ENCODE measurements at regions not wholly inside any gene's neighbourhood (a gene's known extent, or its start where the extent isn't known, plus 50 kb on each side); places are given as distances from the start of the nearest gene placed in this dataset.

DNA sequence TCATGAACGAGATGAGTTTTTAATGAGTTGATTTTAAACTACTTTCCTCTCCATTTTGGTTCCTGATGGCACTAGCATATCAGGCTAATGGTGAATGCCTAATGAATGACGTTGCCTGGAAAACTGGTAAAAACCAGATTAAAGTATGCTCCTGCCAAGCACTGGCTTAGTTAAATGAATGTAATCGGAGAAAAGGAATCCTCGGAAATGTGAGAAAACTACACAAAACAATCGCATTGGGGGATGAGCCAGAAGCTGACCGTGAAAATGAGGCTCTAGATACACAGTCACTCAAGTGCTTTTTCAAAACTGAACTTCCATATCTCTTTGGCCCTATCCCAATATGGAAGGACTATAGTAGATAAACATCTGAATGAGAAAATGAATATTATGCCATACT lies 153.8 kb upstream of the COL1A2 start:
- no peak for DNase-seq

DNA sequence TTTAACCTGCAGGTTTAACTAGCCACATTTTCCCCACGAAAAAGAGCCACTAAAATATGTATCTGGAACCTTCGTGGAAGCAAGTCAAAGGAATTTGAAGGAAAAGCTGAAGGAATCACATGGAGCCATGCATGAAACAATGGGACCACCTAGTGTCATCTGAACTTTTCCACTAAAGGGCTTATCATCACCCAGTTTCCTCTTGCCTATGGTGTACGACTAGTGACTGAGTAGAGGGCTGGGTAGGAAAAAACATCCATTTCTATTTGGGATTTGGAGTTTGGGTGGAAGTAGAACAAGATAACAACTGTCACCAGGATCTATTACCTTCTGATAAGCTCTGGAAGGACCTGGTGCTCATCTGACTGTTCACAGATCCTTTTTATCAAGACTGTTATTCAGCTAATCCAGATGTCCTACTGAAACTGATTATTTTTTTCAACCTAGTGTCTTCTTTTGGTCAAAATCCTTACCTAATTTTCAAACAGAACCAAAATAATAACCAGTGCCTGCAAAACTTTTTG lies 153.2 kb upstream of the COL1A2 start:
- no peak for DNase-seq

DNA sequence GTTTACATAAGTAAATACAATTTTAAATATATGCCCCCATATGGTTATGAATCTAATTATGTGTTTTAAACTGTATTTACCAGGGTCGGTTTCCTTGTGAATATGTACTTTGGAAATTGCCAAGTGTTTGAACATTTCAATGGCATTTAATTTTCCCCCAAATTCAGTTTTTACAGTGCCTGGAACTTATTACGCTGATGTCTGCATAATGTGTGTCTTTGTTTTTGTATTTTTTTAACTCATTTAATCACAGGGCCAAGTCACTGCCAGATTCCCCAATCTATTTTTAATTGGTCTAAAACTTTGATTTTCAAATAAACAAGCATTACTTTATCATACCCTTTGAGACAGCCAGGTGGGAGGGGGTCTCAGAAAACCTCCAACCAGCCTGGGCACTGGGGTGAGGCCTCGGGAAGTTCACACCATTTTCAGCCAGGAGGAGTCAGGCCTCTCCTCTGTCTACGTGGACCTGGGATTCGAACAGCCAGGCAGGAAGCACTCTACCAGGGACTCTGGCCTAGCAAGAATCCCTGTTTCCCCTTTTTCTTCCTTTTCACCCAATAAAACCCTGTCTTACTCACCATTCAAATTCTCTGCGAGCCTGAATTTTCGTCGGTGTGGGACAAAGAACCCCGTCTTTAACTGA lies 151.5 kb upstream of the COL1A2 start:
- no peak for DNase-seq

DNA sequence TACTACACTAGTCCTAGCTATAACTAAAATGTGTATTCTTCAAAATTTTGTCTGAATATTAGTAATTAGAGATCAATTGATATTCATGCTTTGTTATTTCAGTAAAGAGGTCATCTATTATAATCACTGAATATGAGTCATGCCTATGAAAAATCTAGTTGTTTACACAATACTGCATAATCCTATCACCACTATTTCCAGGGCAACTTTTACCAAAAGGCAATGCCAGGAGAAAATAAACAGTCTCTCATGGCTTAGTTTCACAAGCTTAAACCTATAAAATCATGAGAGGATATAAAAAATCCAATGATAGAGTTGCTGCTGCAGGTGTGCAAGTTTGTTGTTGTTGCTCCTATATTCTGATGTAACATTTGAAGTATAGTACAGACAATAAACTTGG lies 149.9 kb upstream of the COL1A2 start:
- DNase-seq, result no peak

DNA sequence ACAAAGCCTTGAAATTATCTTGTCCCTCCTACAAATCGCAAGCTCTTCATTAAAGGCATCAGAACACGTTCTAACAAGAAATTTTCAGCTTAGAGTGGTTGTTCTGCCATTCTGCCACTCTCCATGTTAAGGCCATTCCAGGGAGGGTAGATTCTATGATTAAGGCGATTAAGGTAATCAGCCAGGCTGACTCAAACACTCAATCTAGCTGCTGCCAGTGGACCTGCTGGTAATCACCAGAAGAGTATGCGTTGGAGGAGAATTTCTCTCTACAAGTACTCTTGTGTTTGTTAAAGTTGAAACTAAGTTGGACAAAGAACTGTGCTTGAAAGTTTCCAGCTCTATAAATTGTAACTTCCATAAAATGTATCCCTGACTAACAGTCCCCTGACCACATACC lies 149.2 kb upstream of the COL1A2 start:
- DNase-seq, result no peak

DNA sequence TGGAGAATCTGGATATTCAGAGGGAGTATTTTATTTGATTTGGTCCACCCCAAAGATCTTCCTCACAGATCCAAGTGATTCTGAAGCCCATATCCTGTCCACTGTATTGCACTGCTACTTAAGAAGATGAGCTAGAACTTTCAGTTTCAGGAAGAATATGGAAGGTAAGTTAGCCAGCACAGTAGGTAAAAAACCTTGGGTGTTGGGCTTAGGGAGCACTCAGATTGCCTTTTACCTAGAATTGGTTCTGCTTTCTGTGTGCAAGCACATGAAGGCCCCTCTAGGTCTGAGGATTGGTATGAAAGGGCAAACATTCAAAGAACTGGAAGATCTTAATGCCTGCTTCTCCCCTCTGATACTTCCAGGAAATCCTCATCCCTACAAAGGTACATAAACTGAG lies 146.7 kb upstream of the COL1A2 start:
- no peak for DNase-seq

DNA sequence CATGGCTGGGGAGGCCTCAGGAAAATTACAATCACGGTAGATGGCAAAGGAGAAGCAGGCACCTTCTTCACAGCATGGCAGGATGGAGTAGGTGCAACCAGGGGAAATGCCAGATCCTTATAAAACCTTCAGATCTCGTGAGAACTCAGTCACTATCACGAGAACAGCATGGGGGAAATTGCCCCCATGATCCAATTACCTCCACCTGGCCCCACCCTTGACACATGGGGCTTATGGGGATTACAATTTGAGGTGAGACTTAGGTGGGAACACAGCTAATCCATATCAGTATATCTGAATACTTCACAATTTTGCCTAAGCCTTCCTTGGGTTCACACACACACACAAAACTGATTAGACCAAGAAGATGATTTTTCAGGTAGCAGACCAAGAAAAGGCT lies 145.1 kb upstream of the COL1A2 start:
- DNase-seq, result no peak

DNA sequence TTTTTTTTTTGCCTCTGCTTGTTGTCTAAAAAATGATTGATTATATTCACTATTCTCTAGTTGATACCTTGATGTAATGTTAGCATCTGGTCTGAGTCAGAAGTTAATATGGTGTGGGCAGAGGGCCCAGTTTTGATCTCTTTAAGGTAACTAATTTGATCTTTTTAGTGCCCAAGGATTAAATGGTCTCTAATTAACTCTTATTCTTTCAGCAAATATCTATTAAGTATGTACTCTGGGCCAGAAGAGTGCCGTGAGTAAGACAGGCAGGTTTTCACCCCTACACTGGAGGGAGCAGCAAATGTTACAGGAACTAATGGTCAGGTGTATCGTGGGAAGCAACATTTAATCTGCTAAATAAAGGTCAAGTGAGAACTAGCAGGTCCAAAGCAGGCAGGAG lies 144.6 kb upstream of the COL1A2 start:
- no peak for DNase-seq

DNA sequence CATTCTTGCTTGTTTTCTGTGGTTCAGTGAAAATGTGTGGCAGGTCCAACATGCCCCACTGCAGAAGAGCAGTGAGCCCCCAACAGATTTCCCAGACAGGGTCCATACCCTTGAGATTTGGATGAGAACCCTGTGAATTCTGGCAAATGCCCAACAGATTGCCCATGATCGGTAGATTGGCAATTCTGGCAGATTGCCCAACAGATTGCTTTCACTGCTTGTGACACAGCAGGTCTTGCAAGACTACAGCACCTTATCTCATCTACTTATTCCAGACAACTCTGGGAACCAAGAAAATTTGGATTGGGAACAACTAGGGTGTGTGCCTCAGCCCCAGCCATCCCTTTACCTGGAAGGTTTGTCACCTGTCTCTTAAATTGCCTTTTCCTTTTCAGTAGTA lies 143.7 kb upstream of the COL1A2 start:
- DNase-seq, result no peak

DNA sequence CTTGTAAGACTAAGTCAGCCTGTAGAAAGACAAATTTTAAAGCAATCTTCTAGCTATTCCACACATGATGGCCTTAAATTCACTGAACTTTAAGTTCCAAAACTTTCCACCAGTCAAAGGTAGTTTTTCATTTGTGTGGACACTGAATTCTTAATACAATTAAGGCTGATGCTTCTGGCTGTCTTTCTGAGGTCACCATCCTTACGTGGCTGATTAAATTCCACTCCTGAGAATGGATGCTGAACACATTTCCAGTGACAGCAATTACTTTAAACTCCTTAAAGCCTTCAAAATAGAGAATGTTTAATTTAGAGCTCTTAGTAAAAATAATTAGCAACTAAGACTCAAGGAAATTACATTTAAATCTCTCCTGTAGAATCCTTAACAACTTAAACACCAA lies 142.6 kb upstream of the COL1A2 start:
- DNase-seq, result no peak

DNA sequence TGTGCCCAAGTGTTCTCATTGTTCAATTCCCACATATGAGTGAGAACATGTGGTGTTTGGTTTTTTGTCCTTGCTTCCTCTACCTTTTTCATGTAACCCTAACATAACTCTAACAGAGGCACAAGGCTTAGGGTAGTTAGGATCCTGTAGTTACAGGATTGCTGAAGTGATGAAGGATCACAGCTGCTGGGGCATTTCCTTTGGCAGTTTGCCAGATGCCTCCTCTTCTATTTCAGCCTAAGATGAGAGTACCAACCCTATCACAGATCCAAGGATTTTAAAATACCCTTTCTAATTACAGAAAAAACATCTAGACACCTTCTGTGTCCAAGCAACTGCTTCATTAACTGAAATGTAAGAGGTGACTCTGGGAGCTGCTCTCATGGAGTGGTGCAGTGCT lies 141.7 kb upstream of the COL1A2 start:
- DNase-seq, result no peak

DNA sequence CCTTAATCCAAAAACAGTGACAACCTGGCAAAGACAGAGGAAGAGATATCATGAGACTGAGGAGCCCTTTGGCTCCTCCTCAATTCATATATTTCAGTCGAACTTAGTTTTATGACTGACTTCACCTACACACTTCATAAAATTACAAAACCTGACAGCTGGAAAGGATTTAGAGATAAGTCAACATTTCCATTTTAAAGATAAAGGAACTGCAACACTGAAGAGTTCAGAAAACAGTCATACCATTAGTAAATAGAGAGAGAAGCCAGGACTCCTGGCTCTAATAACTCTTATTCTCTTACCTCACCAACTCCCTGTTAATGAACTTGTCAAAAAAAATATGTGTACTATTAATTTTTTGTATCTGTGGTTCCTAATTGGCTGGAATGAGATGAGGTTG lies 141.0 kb upstream of the COL1A2 start:
- no peak for DNase-seq

DNA sequence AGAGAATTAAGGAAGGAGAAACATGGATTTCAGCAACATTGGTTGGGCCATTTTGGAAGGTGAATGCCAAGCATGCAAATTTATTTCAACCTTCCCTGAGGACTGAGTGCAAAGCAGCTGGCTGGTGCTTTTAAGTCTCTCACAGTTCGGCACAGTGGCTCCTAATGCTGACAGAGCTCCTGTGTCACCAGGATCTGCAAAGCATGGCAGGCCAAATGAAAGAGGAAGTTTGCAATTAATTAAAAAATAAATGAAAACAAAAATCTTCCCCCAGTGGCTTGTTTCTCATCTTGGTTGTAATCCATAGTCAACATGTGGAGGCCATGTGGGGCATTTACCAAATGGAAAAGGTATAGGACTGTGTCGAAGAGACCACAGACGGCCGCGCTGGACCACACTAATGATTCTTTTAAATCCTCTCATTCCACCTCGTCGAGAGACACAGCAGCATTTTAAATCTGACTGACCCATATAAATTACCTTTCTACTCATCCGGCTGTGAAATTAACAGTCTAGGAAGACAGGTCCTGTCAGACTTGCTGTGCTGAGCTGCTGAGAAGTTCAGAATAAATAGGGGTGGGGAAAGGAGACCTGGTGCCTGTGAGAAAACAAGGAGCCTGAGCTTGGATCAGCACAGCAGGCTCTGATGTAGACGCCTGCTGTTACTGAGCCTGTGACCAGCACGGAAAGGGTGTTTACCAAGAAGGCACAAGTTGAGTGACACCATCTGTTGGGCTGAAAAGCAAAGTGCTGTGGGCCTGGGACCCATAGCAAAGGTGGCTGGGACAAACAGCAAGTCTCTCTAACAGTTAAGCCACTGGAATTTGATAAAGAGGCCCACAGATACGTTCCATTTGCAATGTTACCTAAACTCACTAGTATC lies 136.0 kb upstream of the COL1A2 start:
- DNase-seq, result no peak

DNA sequence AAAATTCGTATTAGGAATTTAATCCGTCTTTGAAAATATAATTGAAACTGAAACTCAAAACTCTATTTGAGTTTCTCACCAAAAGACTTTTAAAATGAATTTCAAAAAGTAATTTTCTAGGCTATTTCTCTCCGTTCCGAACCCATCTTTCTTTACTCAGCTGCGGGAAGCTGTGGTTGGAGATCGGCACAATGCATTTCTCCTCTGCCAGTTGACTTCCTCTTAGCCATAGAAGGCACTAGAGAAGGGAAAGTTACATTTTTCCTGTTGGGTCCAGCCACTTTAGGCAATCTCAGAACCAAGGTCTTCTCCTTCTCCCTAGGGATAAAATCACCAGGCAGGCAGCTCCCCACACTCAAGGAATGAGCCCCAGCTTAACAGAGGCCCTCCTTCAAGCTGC lies 133.6 kb upstream of the COL1A2 start:
- no peak for DNase-seq

DNA sequence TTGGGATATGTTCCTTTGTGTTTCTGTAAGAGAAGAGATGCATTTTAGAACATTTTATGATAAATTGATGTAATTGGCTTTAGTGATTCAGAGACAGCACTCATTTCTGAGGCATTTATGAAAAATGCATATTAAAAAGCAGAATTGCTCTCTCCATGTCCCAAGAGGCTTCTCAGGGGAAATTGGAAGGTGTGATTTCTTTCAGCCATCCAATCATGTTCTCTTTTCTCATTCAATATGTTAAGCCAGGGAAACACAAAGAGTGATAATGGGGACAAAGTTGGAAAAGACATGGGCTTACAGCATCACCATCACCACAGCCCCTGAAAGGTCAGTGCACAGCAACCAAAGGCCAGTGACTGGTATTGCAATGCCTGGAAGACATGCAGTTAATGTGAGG lies 129.9 kb upstream of the COL1A2 start:
- DNase-seq, result no peak

DNA sequence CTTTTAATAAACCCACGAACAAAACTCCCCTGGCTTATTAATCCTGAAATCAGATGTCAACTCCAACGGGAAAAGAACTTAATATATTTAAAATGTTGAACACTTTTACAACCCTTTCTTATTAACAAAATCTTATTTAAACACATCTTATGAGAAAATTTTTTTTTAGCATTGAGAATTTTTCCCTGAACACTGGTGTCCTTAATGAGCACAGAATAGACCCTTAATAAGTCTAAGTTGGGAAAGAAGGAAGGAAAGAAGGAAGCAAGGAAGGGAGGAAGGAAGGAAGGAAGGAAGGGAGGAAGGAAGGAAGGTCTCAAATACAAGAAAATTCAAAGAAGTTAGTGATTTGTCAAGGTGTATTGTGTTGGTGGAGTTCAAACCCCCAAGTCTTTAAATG lies 129.2 kb upstream of the COL1A2 start:
- DNase-seq, result no peak

DNA sequence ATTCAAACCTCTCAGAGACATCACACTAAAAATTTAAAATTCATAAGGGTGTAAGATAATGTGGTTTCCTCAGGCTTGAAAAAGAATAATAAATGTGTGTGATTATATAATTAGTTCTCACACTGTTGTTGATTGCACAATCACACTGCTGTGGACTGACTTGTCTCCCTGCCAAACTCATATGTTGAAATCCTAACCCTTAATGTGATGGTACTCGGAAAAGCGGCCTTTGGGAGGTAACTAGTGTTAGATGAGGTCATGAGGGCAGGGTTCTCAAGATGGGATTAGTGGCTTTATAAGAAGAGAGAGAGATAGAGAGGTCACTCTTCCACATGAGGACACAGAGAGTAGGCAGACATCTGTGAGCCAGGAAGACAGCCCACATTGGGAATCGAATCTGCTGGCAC lies 128.5 kb upstream of the COL1A2 start:
- no peak for DNase-seq

DNA sequence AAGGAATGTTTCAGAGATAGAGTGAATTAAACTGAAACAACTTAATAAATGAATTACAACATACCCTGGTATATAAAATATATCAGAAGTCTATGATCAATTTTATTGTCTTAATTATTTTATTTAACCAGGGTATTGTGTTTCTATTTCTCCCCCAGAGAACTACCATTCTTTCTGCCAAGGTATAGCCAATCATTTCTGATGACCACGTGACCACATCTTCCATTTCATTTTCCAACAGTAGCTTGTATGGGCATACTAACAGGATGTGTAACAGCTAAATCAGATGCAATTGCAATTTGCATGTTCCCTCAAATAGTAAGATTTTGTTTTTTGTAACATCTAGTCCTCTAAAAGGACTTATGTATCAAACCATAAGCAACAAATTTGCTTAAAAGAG lies 123.9 kb upstream of the COL1A2 start:
- no peak for DNase-seq

DNA sequence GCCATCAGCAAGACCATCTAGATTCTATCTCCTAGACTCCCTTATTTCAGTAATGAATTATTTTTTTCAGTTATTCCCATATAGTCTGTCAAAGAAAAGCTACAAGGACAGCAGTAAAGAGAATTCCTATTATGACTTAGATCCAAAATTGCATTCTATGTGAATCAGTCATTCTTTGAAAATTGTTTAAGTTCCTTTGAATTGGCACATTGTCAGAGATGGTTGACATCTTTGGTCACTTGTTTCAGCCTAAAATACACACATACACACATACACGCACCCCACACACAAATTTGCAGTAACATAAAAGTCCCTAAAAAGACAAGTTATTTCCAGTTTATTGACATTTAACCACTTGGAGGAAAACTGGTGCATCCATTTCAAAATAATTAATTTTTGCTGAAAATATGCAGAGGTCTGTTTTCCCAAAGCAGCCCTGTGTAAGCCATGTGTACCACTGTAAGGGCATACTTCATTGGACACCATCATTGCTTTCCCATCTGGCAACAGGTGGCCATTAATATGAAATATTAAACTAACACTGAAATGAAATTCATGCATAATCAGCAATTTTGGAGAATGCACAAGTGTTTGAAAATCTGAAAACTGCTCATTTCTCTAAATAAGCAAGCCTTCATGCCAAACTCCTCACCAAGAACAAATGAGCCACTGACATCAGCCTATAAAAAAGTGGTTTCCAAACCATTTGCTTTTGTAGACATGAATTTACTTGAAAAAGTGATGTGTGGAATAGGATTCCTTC lies 121.7 kb upstream of the COL1A2 start:
- no peak for DNase-seq

DNA sequence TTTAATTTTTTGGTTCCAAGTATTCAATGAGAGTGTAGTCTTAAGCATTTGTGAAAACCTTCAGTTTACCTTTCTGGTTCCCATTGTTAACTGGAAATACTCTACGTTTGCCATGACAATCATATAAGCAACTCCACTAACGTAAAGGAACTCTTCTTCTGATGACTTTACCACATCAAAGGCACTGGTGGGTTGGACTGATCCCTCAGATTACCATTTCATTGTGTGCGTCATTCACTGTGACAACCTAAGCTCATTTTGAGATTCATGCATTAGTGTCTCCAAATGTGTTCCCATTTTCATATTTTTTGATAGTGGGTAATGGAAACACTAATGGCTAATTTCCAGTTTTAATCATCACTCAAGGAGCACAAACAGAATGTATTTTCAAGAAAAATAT lies 119.9 kb upstream of the COL1A2 start:
- no peak for DNase-seq

DNA sequence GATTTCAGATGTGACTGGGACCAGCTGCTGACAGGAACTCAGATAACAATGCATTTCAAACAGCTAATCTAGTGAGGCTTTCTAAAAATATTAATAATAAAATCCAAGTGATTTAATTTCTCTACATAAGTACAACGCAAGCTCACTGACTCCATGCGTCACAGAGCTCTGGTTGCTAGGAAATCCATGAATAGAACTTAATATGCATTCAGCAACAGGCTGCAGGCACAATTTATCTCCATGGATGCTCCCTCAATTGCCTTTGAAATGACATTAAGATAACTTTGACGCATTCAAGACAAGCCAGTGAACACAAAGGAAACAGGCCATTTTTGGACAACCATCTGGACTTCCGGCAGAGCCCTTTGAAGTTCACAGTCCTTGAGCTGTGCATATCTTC lies 118.7 kb upstream of the COL1A2 start:
- no peak for DNase-seq

DNA sequence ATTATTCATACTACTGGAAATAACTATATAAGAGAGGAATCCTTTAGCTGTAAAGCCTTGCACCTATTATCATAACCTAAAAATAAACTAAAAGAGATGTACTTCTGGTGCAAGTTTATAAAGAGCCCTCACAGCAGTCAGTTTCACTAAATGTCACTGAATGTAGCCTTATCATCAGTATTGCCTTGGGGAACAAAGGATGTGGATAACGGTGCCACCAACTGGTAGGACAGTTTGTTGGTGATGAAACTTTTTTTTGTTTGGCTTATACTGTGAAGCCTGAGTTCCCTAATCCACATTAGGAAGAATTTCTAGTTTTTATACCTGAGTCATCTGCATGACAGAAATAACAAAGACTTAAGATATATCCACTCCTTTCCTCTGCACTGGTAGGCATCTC lies 117.9 kb upstream of the COL1A2 start:
- DNase-seq, result no peak

DNA sequence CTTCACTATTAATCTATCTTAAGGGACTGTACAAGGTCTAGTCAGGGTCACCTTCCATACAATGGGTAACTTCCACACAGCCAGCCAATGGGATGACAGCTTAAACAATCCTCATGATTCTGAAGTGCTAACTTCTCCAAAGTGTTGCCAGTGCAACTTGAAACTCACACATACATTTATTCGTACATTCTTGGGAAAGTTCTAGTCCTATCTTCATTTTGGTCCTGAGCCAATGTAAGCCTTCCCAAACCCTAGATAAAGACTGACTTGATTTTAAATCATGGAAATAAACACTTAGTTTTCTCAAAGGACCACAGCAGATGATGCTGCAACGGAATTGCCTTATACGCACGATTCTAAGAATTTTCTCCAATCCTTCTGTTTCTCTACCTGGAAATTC lies 117.5 kb upstream of the COL1A2 start:
- DNase-seq, result no peak

DNA sequence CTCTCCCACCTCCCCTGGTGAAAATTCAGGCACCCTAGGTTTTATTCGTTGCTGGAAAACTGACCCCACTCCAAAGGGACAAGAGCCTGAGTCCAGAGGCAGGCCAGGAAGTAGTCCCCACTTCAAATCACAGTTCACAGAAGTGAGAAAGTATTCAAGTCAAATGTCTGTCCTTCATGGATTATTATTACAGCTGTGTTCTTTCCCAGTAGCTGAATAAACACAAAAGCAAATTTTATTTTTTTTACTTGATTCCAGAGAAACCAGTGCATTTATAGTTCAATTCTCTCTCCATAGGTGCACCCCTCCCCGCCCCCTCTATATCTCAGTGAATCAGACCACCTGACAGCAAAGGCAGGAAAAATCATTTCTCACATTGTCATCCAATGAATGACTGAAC lies 113.8 kb upstream of the COL1A2 start:
- DNase-seq, result no peak

All from activated CD4-positive, alpha-beta T cell treated with anti-CD3 and anti-CD28 coated beads for 4 hours (primary cell).